ENCODE measurements at regions not wholly inside any gene's neighbourhood (a gene's known extent, or its start where the extent isn't known, plus 50 kb on each side); places are given as distances from the start of the nearest gene placed in this dataset.

- WGBS, 2 donors (ENCODE audit: extremely low coverage in 2 of 2, insufficient read length in 2 of 2, insufficient replicate concordance in 1 of 2), result no CpG with 5 or more reads among the region's 4 CpGs
- Histone ChIP-seq H3K4me2 (ENCODE audit: insufficient read depth, low read length, poor library complexity, severe bottlenecking) (no peak overlapping the region), H2AFZ (ENCODE audit: low read length) (no peak overlapping the region)
These were observed 389.4 kb upstream of the RBMS3 start for GRCh38 chr3:28891485-28891884.

GRCh38 chr3:28900301-28900700, 380.6 kb upstream of the RBMS3 start:
- no peak overlapping the region for H3K4me3 ChIP-seq (ENCODE audit: low read length in 2 of 2)
- H3K14ac ChIP-seq (ENCODE audit: low read length), result no peak overlapping the region
- no peak overlapping the region for H3K27ac ChIP-seq (replicated peaks; ENCODE audit: low read length)
- no peak overlapping the region for H3K4me2 ChIP-seq (ENCODE audit: insufficient read depth, low read length, poor library complexity, severe bottlenecking)
- no peaks in the 10 kb centered on the region for H3K79me1 ChIP-seq (ENCODE audit: low read depth, low read length)
- no peak overlapping the region for H3K18ac ChIP-seq (ENCODE audit: low read length)
- H2BK120ac ChIP-seq (ENCODE audit: low read depth, low read length), result no peak overlapping the region
- peaks cover 0 to 16% (median 0%) of the 10 kb centered on the region in 3 experiments for H3K27me3 ChIP-seq (ENCODE audit: control insufficient read depth in 3 of 3, insufficient read depth in 3 of 3, low read depth in 1 of 3, low read length in 3 of 3)
- H3K9me3 ChIP-seq (replicated peaks in 1 of 2; ENCODE audit: control insufficient read depth in 2 of 2, insufficient read depth in 1 of 2, low read depth in 1 of 2, low read length in 2 of 2), result no peaks in the 10 kb centered on the region
- no peak overlapping the region for H2BK15ac ChIP-seq (ENCODE audit: low read length)
- no peak overlapping the region for H4K8ac ChIP-seq (ENCODE audit: low read depth, low read length)
- no peak overlapping the region for H2BK5ac ChIP-seq (ENCODE audit: low read length)
- H2BK12ac ChIP-seq (ENCODE audit: low read length), result no peak overlapping the region
- WGBS, 2 donors (ENCODE audit: extremely low coverage in 2 of 2, insufficient read length in 2 of 2, insufficient replicate concordance in 1 of 2), result 100% methylated on average over 1 of the region's 1 CpG; no CpG with 5 or more reads in 1 of the 2 donors
- H3K36me3 ChIP-seq (replicated peaks in 1 of 2; ENCODE audit: control insufficient read depth in 2 of 2, insufficient read depth in 2 of 2, low read length in 2 of 2), result no peaks in the 10 kb centered on the region
- H2AFZ ChIP-seq (ENCODE audit: low read length), result no peak overlapping the region
- H3K4me1 ChIP-seq (ENCODE audit: control insufficient read depth in 2 of 2, insufficient read depth in 1 of 2, low read depth in 1 of 2, low read length in 2 of 2), result no peaks in the 10 kb centered on the region
- H4K91ac ChIP-seq (ENCODE audit: low read depth, low read length, poor library complexity), result no peak overlapping the region
- H3K4ac ChIP-seq (ENCODE audit: low read length), result no peak overlapping the region
- H3K9ac ChIP-seq (ENCODE audit: low read depth, low read length, poor library complexity), result no peak overlapping the region
- no peak for DNase-seq (ENCODE audit: low spot score)
- no peak overlapping the region for H2AK5ac ChIP-seq (ENCODE audit: low read depth, low read length)
- no peak overlapping the region for H3K23ac ChIP-seq (ENCODE audit: low read depth, low read length, poor library complexity)

More at GRCh38 chr3:28891485-28891884, 389.4 kb upstream of the RBMS3 start:
- Histone ChIP-seq H3K4ac (ENCODE audit: low read length) (no peak overlapping the region), H3K4me1 (ENCODE audit: control insufficient read depth in 2 of 2, insufficient read depth in 1 of 2, low read depth in 1 of 2, low read length in 2 of 2) (no peaks in the 10 kb centered on the region), H2BK12ac (ENCODE audit: low read length) (no peak overlapping the region), H2BK15ac (ENCODE audit: low read length) (no peak overlapping the region), H3K27me3 (ENCODE audit: control insufficient read depth in 3 of 3, insufficient read depth in 3 of 3, low read depth in 1 of 3, low read length in 3 of 3) (peaks cover 0 to 8% (median 0%) of the 10 kb centered on the region in 3 experiments), H4K8ac (ENCODE audit: low read depth, low read length) (no peak overlapping the region), H3K23ac (ENCODE audit: low read depth, low read length, poor library complexity) (no peak overlapping the region), H2BK5ac (ENCODE audit: low read length) (no peak overlapping the region), H3K18ac (ENCODE audit: low read length) (no peak overlapping the region), H3K4me3 (ENCODE audit: low read length in 2 of 2) (no peak overlapping the region), H3K14ac (ENCODE audit: low read length) (no peak overlapping the region), H3K9me3 (replicated peaks in 1 of 2; ENCODE audit: control insufficient read depth in 2 of 2, insufficient read depth in 1 of 2, low read depth in 1 of 2, low read length in 2 of 2) (no peaks in the 10 kb centered on the region), H3K9ac (ENCODE audit: low read depth, low read length, poor library complexity) (no peak overlapping the region), H2AK5ac (ENCODE audit: low read depth, low read length) (no peak overlapping the region), H3K79me1 (ENCODE audit: low read depth, low read length) (no peaks in the 10 kb centered on the region), H2BK120ac (ENCODE audit: low read depth, low read length) (no peak overlapping the region), H3K36me3 (replicated peaks in 1 of 2; ENCODE audit: control insufficient read depth in 2 of 2, insufficient read depth in 2 of 2, low read length in 2 of 2) (no peaks in the 10 kb centered on the region), H3K27ac (replicated peaks; ENCODE audit: low read length) (no peak overlapping the region), H4K91ac (ENCODE audit: low read depth, low read length, poor library complexity) (no peak overlapping the region)
- DNase-seq (ENCODE audit: low spot score), result no peak

- Histone ChIP-seq H3K14ac (ENCODE audit: low read length) (no peak overlapping the region), H3K79me1 (ENCODE audit: low read depth, low read length) (no peaks in the 10 kb centered on the region), H2AK5ac (ENCODE audit: low read depth, low read length) (no peak overlapping the region), H4K91ac (ENCODE audit: low read depth, low read length, poor library complexity) (no peak overlapping the region), H2BK15ac (ENCODE audit: low read length) (no peak overlapping the region), H2AFZ (ENCODE audit: low read length) (no peak overlapping the region), H2BK120ac (ENCODE audit: low read depth, low read length) (no peak overlapping the region), H3K9me3 (replicated peaks in 1 of 2; ENCODE audit: control insufficient read depth in 2 of 2, insufficient read depth in 1 of 2, low read depth in 1 of 2, low read length in 2 of 2) (no peaks in the 10 kb centered on the region), H3K4me3 (ENCODE audit: low read length in 2 of 2) (no peak overlapping the region), H2BK5ac (ENCODE audit: low read length) (no peak overlapping the region), H3K27ac (replicated peaks; ENCODE audit: low read length) (no peak overlapping the region), H3K4me1 (ENCODE audit: control insufficient read depth in 2 of 2, insufficient read depth in 1 of 2, low read depth in 1 of 2, low read length in 2 of 2) (no peaks in the 10 kb centered on the region), H3K9ac (ENCODE audit: low read depth, low read length, poor library complexity) (no peak overlapping the region), H3K27me3 (ENCODE audit: control insufficient read depth in 3 of 3, insufficient read depth in 3 of 3, low read depth in 1 of 3, low read length in 3 of 3) (peaks cover 0 to 21% (median 0%) of the 10 kb centered on the region in 3 experiments), H2BK12ac (ENCODE audit: low read length) (no peak overlapping the region), H3K36me3 (replicated peaks in 1 of 2; ENCODE audit: control insufficient read depth in 2 of 2, insufficient read depth in 2 of 2, low read length in 2 of 2) (no peaks in the 10 kb centered on the region), H3K4ac (ENCODE audit: low read length) (no peak overlapping the region), H4K8ac (ENCODE audit: low read depth, low read length) (no peak overlapping the region), H3K18ac (ENCODE audit: low read length) (no peak overlapping the region), H3K4me2 (ENCODE audit: insufficient read depth, low read length, poor library complexity, severe bottlenecking) (no peak overlapping the region), H3K23ac (ENCODE audit: low read depth, low read length, poor library complexity) (no peak overlapping the region)
- no peak for DNase-seq (ENCODE audit: low spot score)
These were observed 379.9 kb upstream of the RBMS3 start for GRCh38 chr3:28901018-28901417.

GRCh38 chr3:28903171-28903601, 377.7 kb upstream of the RBMS3 start:
- H4K91ac ChIP-seq (ENCODE audit: low read depth, low read length, poor library complexity), result no peak overlapping the region
- H2AFZ ChIP-seq (ENCODE audit: low read length), result no peak overlapping the region
- no peak overlapping the region for H3K4ac ChIP-seq (ENCODE audit: low read length)
- H3K14ac ChIP-seq (ENCODE audit: low read length), result no peak overlapping the region
- no peaks in the 10 kb centered on the region for H3K79me1 ChIP-seq (ENCODE audit: low read depth, low read length)
- H3K18ac ChIP-seq (ENCODE audit: low read length), result peak overlapping the region; percentile 13
- no peak overlapping the region for H2BK12ac ChIP-seq (ENCODE audit: low read length)
- no peak overlapping the region for H2BK5ac ChIP-seq (ENCODE audit: low read length)
- no peaks in the 10 kb centered on the region for H3K9me3 ChIP-seq (replicated peaks in 1 of 2; ENCODE audit: control insufficient read depth in 2 of 2, insufficient read depth in 1 of 2, low read depth in 1 of 2, low read length in 2 of 2)
- peak overlapping the region; percentile 13 for H3K23ac ChIP-seq (ENCODE audit: low read depth, low read length, poor library complexity)
- WGBS, 2 donors (ENCODE audit: extremely low coverage in 2 of 2, insufficient read length in 2 of 2, insufficient replicate concordance in 1 of 2), result no CpG with 5 or more reads among the region's 30 CpGs
- peaks cover 0 to 31% (median 0%) of the 10 kb centered on the region in 3 experiments for H3K27me3 ChIP-seq (ENCODE audit: control insufficient read depth in 3 of 3, insufficient read depth in 3 of 3, low read depth in 1 of 3, low read length in 3 of 3)
- no peak for DNase-seq (ENCODE audit: low spot score)
- H3K36me3 ChIP-seq (replicated peaks in 1 of 2; ENCODE audit: control insufficient read depth in 2 of 2, insufficient read depth in 2 of 2, low read length in 2 of 2), result no peaks in the 10 kb centered on the region
- H2BK120ac ChIP-seq (ENCODE audit: low read depth, low read length), result no peak overlapping the region
- H3K4me1 ChIP-seq (ENCODE audit: control insufficient read depth in 2 of 2, insufficient read depth in 1 of 2, low read depth in 1 of 2, low read length in 2 of 2), result no peaks in the 10 kb centered on the region
- H2BK15ac ChIP-seq (ENCODE audit: low read length), result no peak overlapping the region
- no peak overlapping the region for H3K27ac ChIP-seq (replicated peaks; ENCODE audit: low read length)
- H2AK5ac ChIP-seq (ENCODE audit: low read depth, low read length), result no peak overlapping the region
- no peak overlapping the region for H3K9ac ChIP-seq (ENCODE audit: low read depth, low read length, poor library complexity)
- no peak overlapping the region for H3K4me2 ChIP-seq (ENCODE audit: insufficient read depth, low read length, poor library complexity, severe bottlenecking)
- no peak overlapping the region for H3K4me3 ChIP-seq (ENCODE audit: low read length in 2 of 2)
- no peak overlapping the region for H4K8ac ChIP-seq (ENCODE audit: low read depth, low read length)
